Thyroid gland (tissue), 4 donors: ENCODE measurements at regions not wholly inside any gene's neighbourhood (a gene's known extent, or its start where the extent isn't known, plus 50 kb on each side); places are given as distances from the start of the nearest gene placed in this dataset.

Source experiments
- DNase-seq, 2 donors: peaks; one replicate each; pipeline ENCODE4 v3.0.0-alpha.2; 2019
- H3K27ac ChIP-seq, 3 donors: fragments of 200-600 bp; sonication (generic); 1 replicate in 2 of 3; 2 replicates in 1 of 3; pipeline ENCODE4 v1.5.1; 2016 to 2019; ENCODE audit warnings: mild to moderate bottlenecking in 1 of 3, moderate library complexity in 1 of 3
- H3K27me3 ChIP-seq: fragments of 200-600 bp; sonication (generic); one replicate; pipeline ENCODE4 v1.5.1; 2019
- H3K36me3 ChIP-seq, 2 donors: fragments of 200-600 bp; sonication (generic); one replicate each; pipeline ENCODE4 v1.5.1; 2016 to 2019
- H3K4me1 ChIP-seq, 2 donors: fragments of 200-600 bp; sonication (generic); one replicate each; pipeline ENCODE4 v1.5.1; 2017 to 2019
- H3K4me3 ChIP-seq, 3 donors: fragments of 200-600 bp; sonication (generic); replicated peaks in 1 of 3; 1 replicate in 2 of 3; 2 replicates in 1 of 3; pipeline ENCODE4 v1.5.1; 2016; ENCODE audit warnings: mild to moderate bottlenecking in 1 of 3
- H3K9me3 ChIP-seq: fragments of 200-600 bp; sonication (generic); one replicate; pipeline ENCODE4 v1.5.1; 2017
- POLR2A ChIP-seq, 2 donors: fragments of 450-650 bp; IDR thresholded peaks; one replicate each; pipeline ENCODE4 v1.6.1; 2017; ENCODE audit warnings: antibody characterized with exemption in 2 of 2, mild to moderate bottlenecking in 2 of 2, moderate library complexity in 1 of 2
- WGBS, 2 donors: methylation state at CpG; one replicate each; pipeline ENCODE4 v1.1.5; 2017; 5-methylcytosine and 5-hydroxymethylcytosine counted together
- intact Hi-C: fragments of 100-400 bp; cut with DNase I; formaldehyde crosslinking; loops from one replicate; pipeline ENCODE4 v1.15.1; 2023
- TF ChIP-seq, protein P1 (sequence below), 6 experiments: fragments of 200-600 bp in 3 of 6; fragments of 450-650 bp in 3 of 6; sonication (generic) in 3 of 6; IDR thresholded peaks; one replicate each; pipeline ENCODE4 v1.5.1; 2016 to 2019; ENCODE audit warnings: antibody characterized with exemption in 6 of 6, mild to moderate bottlenecking in 2 of 6, inconsistent platforms in 1 of 6, moderate library complexity in 1 of 6

- Histone ChIP-seq H3K27me3 (no peaks in the 10 kb centered on the region), H3K27ac (no peak overlapping the region), H3K36me3 (no peaks in the 10 kb centered on the region), H3K4me3 (no peak overlapping the region), H3K9me3 (no peaks in the 10 kb centered on the region), H3K4me1 (peaks cover 7 to 13% of the 10 kb centered on the region in 2 donors)
- intact Hi-C loops = no loop called here
- WGBS, 2 donors = 73 to 79% methylated on average over 3 of the region's 3 CpGs
- no peak for TF ChIP-seq POLR2A (IDR thresholded peaks at IDR 0.05)
- TF ChIP-seq, protein P1, sequence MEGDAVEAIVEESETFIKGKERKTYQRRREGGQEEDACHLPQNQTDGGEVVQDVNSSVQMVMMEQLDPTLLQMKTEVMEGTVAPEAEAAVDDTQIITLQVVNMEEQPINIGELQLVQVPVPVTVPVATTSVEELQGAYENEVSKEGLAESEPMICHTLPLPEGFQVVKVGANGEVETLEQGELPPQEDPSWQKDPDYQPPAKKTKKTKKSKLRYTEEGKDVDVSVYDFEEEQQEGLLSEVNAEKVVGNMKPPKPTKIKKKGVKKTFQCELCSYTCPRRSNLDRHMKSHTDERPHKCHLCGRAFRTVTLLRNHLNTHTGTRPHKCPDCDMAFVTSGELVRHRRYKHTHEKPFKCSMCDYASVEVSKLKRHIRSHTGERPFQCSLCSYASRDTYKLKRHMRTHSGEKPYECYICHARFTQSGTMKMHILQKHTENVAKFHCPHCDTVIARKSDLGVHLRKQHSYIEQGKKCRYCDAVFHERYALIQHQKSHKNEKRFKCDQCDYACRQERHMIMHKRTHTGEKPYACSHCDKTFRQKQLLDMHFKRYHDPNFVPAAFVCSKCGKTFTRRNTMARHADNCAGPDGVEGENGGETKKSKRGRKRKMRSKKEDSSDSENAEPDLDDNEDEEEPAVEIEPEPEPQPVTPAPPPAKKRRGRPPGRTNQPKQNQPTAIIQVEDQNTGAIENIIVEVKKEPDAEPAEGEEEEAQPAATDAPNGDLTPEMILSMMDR (IDR thresholded peaks at IDR 0.05) = no peak
- no peak for DNase-seq
These were observed 55.7 kb upstream of the SLC7A11 start for GRCh38 chr4:138297743-138298405.

DNA sequence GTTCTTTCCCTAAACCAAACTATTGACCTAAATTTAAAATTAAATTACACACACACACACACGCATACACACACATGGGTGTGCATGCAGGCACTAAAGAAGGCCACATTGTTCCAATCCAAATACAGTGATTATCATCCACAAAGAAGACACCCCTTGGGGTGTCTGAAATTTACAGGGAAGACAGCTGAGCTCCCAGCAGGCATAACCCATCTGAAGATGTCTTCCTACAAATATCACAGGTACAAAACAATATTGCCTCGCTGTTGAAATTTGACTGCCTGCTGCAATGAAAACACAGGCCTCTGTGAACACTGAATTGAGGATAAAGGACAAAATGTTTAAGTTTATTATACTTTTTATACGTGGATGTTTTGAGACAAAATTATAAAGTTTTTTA is 50.2 kb upstream of the SLC7A11 start:
- Histone ChIP-seq H3K4me1 (no peaks in the 10 kb centered on the region), H3K27ac (no peak overlapping the region), H3K9me3 (no peaks in the 10 kb centered on the region), H3K4me3 (no peak overlapping the region), H3K27me3 (no peaks in the 10 kb centered on the region), H3K36me3 (no peaks in the 10 kb centered on the region)
- 93% methylated on average over 3 of the region's 3 CpGs for WGBS, 2 donors
- no peak for TF ChIP-seq POLR2A (IDR thresholded peaks at IDR 0.05)
- TF ChIP-seq, protein P1 (IDR thresholded peaks at IDR 0.05) = no peak
- intact Hi-C loops = no loop called here
- no peak for DNase-seq
